H7 (cell line): ENCODE measurements at regions not wholly inside any gene's neighbourhood (a gene's known extent, or its start where the extent isn't known, plus 50 kb on each side); places are given as distances from the start of the nearest gene placed in this dataset.

ENCODE experiments used
- DNase-seq: peaks from one replicate; pipeline ENCODE4 v3.0.0; 2012
- H3K27me3 ChIP-seq: 2 replicates; pipeline ENCODE4 v1.6.0; 2011; ENCODE audit warnings: mild to moderate bottlenecking, low read length; ENCODE audit not compliant: control insufficient read depth, insufficient read depth
- H3K36me3 ChIP-seq: replicated peaks from 2 replicates; pipeline ENCODE4 v1.5.1; 2011; ENCODE audit warnings: low read length; ENCODE audit not compliant: control insufficient read depth, insufficient read depth
- H3K4me3 ChIP-seq: 2 replicates; pipeline ENCODE4 v1.5.1; 2011; ENCODE audit warnings: low read depth, mild to moderate bottlenecking, control low read depth, low read length, moderate library complexity; ENCODE audit not compliant: insufficient read depth

- DNase-seq = no peak
- H3K27me3 ChIP-seq = no peaks in the 10 kb centered on the region
- no peak overlapping the region for H3K4me3 ChIP-seq
- H3K36me3 ChIP-seq = no peaks in the 10 kb centered on the region
Observed at GRCh38 chr16:6406028-6406427, 926.6 kb upstream of the RBFOX1 start.

GRCh38 chr16:6382924-6383459 is 949.7 kb upstream of the RBFOX1 start:
- no peaks in the 10 kb centered on the region for H3K27me3 ChIP-seq
- no peak overlapping the region for H3K4me3 ChIP-seq
- DNase-seq = no peak
- H3K36me3 ChIP-seq = no peaks in the 10 kb centered on the region

- H3K36me3 ChIP-seq = no peaks in the 10 kb centered on the region
- no peaks in the 10 kb centered on the region for H3K27me3 ChIP-seq
- H3K4me3 ChIP-seq = no peak overlapping the region
- no peak for DNase-seq
Observed at GRCh38 chr16:6381896-6382295, 950.7 kb upstream of the RBFOX1 start.

- no peak for DNase-seq
- H3K36me3 ChIP-seq = no peaks in the 10 kb centered on the region
Observed at GRCh38 chr16:6377956-6378355, 954.7 kb upstream of the RBFOX1 start.

GRCh38 chr16:6375465-6376075 is 957.1 kb upstream of the RBFOX1 start:
- no peaks in the 10 kb centered on the region for H3K27me3 ChIP-seq
- peak; percentile 26 for DNase-seq

More at GRCh38 chr16:6377956-6378355, 954.7 kb upstream of the RBFOX1 start:
- H3K27me3 ChIP-seq = no peaks in the 10 kb centered on the region
- no peak overlapping the region for H3K4me3 ChIP-seq

GRCh38 chr16:6374821-6375220 is 957.8 kb upstream of the RBFOX1 start:
- Histone ChIP-seq H3K4me3 (no peak overlapping the region), H3K36me3 (no peaks in the 10 kb centered on the region), H3K27me3 (no peaks in the 10 kb centered on the region)
- DNase-seq = no peak

More at GRCh38 chr16:6375465-6376075, 957.1 kb upstream of the RBFOX1 start:
- Histone ChIP-seq H3K4me3 (no peak overlapping the region), H3K36me3 (no peaks in the 10 kb centered on the region)

- no peak overlapping the region for H3K4me3 ChIP-seq
- no peak for DNase-seq
- no peaks in the 10 kb centered on the region for H3K27me3 ChIP-seq
Observed at GRCh38 chr16:6364846-6365245, 967.8 kb upstream of the RBFOX1 start.

GRCh38 chr16:6363896-6364607 is 968.6 kb upstream of the RBFOX1 start:
- Histone ChIP-seq H3K4me3 (no peak overlapping the region), H3K36me3 (no peaks in the 10 kb centered on the region), H3K27me3 (no peaks in the 10 kb centered on the region)
- DNase-seq = no peak

More at GRCh38 chr16:6364846-6365245, 967.8 kb upstream of the RBFOX1 start:
- no peaks in the 10 kb centered on the region for H3K36me3 ChIP-seq

- no peak for DNase-seq
- Histone ChIP-seq H3K36me3 (no peaks in the 10 kb centered on the region), H3K27me3 (no peaks in the 10 kb centered on the region), H3K4me3 (no peak overlapping the region)
Observed at GRCh38 chr16:6363396-6363795, 969.2 kb upstream of the RBFOX1 start.

GRCh38 chr16:6362321-6362720 is 970.3 kb upstream of the RBFOX1 start:
- Histone ChIP-seq H3K36me3 (no peaks in the 10 kb centered on the region), H3K27me3 (no peaks in the 10 kb centered on the region), H3K4me3 (no peak overlapping the region)
- DNase-seq = no peak

- Histone ChIP-seq H3K27me3 (no peaks in the 10 kb centered on the region; the same call in 1 of the 2 replicates), H3K36me3 (no peaks in the 10 kb centered on the region), H3K4me3 (no peak overlapping the region)
- DNase-seq = no peak
Observed at GRCh38 chr16:6360641-6361040, 972.0 kb upstream of the RBFOX1 start.

GRCh38 chr16:6356911-6357310 is 975.7 kb upstream of the RBFOX1 start:
- no peak for DNase-seq
- no peak overlapping the region for H3K4me3 ChIP-seq
- no peaks in the 10 kb centered on the region; the same call in 1 of the 2 replicates for H3K27me3 ChIP-seq
- H3K36me3 ChIP-seq = no peaks in the 10 kb centered on the region

- H3K4me3 ChIP-seq = no peak overlapping the region
- no peak for DNase-seq
Observed at GRCh38 chr16:6349725-6350124, 982.9 kb upstream of the RBFOX1 start.

GRCh38 chr16:6345090-6345489 is 987.6 kb upstream of the RBFOX1 start:
- no peaks in the 10 kb centered on the region for H3K36me3 ChIP-seq
- no peak for DNase-seq
- H3K4me3 ChIP-seq = no peak overlapping the region
- no peaks in the 10 kb centered on the region for H3K27me3 ChIP-seq

More at GRCh38 chr16:6349725-6350124, 982.9 kb upstream of the RBFOX1 start:
- Histone ChIP-seq H3K27me3 (no peaks in the 10 kb centered on the region), H3K36me3 (no peaks in the 10 kb centered on the region)

- DNase-seq = no peak
- no peaks in the 10 kb centered on the region for H3K36me3 ChIP-seq
- H3K4me3 ChIP-seq = no peak overlapping the region
- H3K27me3 ChIP-seq = no peaks in the 10 kb centered on the region
Observed at GRCh38 chr16:6343157-6343556, 989.5 kb upstream of the RBFOX1 start.
